Smooth muscle cell (in vitro differentiated cells): ENCODE measurements at regions not wholly inside any gene's neighbourhood (a gene's known extent, or its start where the extent isn't known, plus 50 kb on each side); places are given as distances from the start of the nearest gene placed in this dataset.

Experiments used
- DNase-seq: peaks from one replicate; lab custom pipeline; 2025; ENCODE audit not compliant: unreplicated experiment; lab: John Stamatoyannopoulos, UW
- H2AFZ ChIP-seq: fragments of 200-600 bp; sonication (generic); 2 replicates; pipeline ENCODE4 v1.6.0; 2016; ENCODE audit warnings: antibody characterized with exemption, low read depth, mild to moderate bottlenecking
- H3F3A ChIP-seq: fragments of 200-600 bp; sonication (generic); 2 replicates; pipeline ENCODE4 v1.6.0; 2017; ENCODE audit warnings: antibody characterized with exemption, low read depth
- H3K27ac ChIP-seq: fragments of 200-600 bp; sonication (generic); 2 replicates; pipeline ENCODE4 v1.5.1; 2016; ENCODE audit warnings: low read depth, mild to moderate bottlenecking
- H3K27me3 ChIP-seq: fragments of 200-600 bp; sonication (generic); 2 replicates; pipeline ENCODE4 v1.6.1; 2016; ENCODE audit warnings: low read depth, mild to moderate bottlenecking
- H3K36me3 ChIP-seq: fragments of 200-600 bp; sonication (generic); 2 replicates; pipeline ENCODE4 v1.5.1; 2016; ENCODE audit warnings: low read depth
- H3K4me1 ChIP-seq: fragments of 200-600 bp; sonication (generic); 2 replicates; pipeline ENCODE4 v1.5.1; 2016; ENCODE audit warnings: low read depth
- H3K4me2 ChIP-seq: fragments of 200-600 bp; sonication (generic); 2 replicates; pipeline ENCODE4 v1.6.0; 2016; ENCODE audit warnings: mild to moderate bottlenecking
- H3K4me3 ChIP-seq: fragments of 200-600 bp; sonication (generic); 2 replicates; pipeline ENCODE4 v1.5.1; 2016; ENCODE audit warnings: mild to moderate bottlenecking
- H3K79me2 ChIP-seq: fragments of 200-600 bp; sonication (generic); 2 replicates; pipeline ENCODE4 v1.6.0; 2016; ENCODE audit warnings: low read depth, mild to moderate bottlenecking
- H3K9ac ChIP-seq: fragments of 200-600 bp; sonication (generic); 2 replicates; pipeline ENCODE4 v1.6.0; 2016; ENCODE audit warnings: low read depth
- H3K9me3 ChIP-seq: fragments of 200-600 bp; sonication (generic); replicated peaks from 2 replicates; pipeline ENCODE4 v1.5.1; 2016; ENCODE audit warnings: low read depth
- H4K20me1 ChIP-seq: fragments of 200-600 bp; sonication (generic); 2 replicates; pipeline ENCODE4 v1.6.0; 2016; ENCODE audit warnings: low read depth
- WGBS: methylation state at CpG from one replicate; pipeline ENCODE4 v1.1.7; 2016; ENCODE audit warnings: low lambda C conversion rate; 5-methylcytosine and 5-hydroxymethylcytosine counted together
- TF ChIP-seq, protein P1 (sequence below): fragments of 200-600 bp; sonication (generic); IDR thresholded peaks from 2 replicates; pipeline ENCODE4 v1.5.1; 2017; ENCODE audit warnings: borderline replicate concordance, mild to moderate bottlenecking, antibody characterized with exemption; ENCODE audit not compliant: insufficient read depth, poor library complexity, severe bottlenecking

- H3K4me2 ChIP-seq, result no peak overlapping the region
- H3K4me1 ChIP-seq, result peaks cover 17% of the 10 kb centered on the region
- no peaks in the 10 kb centered on the region for H3K79me2 ChIP-seq
- no peaks in the 10 kb centered on the region for H3K36me3 ChIP-seq
- H3K4me3 ChIP-seq, result no peak overlapping the region
- no peaks in the 10 kb centered on the region for H4K20me1 ChIP-seq
- H3K27ac ChIP-seq, result no peak overlapping the region
- no peaks in the 10 kb centered on the region for H3K9me3 ChIP-seq
- TF ChIP-seq, protein P1, sequence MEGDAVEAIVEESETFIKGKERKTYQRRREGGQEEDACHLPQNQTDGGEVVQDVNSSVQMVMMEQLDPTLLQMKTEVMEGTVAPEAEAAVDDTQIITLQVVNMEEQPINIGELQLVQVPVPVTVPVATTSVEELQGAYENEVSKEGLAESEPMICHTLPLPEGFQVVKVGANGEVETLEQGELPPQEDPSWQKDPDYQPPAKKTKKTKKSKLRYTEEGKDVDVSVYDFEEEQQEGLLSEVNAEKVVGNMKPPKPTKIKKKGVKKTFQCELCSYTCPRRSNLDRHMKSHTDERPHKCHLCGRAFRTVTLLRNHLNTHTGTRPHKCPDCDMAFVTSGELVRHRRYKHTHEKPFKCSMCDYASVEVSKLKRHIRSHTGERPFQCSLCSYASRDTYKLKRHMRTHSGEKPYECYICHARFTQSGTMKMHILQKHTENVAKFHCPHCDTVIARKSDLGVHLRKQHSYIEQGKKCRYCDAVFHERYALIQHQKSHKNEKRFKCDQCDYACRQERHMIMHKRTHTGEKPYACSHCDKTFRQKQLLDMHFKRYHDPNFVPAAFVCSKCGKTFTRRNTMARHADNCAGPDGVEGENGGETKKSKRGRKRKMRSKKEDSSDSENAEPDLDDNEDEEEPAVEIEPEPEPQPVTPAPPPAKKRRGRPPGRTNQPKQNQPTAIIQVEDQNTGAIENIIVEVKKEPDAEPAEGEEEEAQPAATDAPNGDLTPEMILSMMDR, result no peak
- H2AFZ ChIP-seq, result no peak overlapping the region
- no peak for DNase-seq
- peaks cover 5% of the 10 kb centered on the region for H3F3A ChIP-seq
- no peak overlapping the region for H3K9ac ChIP-seq
- H3K27me3 ChIP-seq, result no peaks in the 10 kb centered on the region
- 98% methylated on average over 2 of the region's 2 CpGs for WGBS
These were observed 332.0 kb downstream of the SOX11 start for GRCh38 chr2:6024229-6024628.

DNA sequence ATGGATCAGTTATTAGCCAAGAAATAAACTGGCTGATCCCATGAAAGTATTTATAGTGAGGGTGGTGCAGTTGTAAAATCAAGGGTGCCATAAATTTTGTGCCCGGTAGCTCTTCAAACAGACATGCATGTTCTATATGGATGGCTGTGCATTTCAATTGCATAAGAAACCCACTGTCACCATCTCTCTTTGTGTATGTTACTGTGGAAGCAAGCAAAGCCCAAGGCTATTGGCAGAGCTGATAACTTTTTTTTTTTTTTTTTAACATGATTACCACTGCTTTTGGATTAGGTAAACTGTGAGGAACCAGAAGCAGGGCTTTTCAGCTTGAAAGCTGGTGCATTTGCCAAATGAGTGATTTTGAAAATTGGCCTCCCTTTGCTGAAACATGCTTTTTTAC, 332.6 kb downstream of the SOX11 start:
- no peak overlapping the region for H3K4me3 ChIP-seq
- H3K4me1 ChIP-seq, result peaks cover 17% of the 10 kb centered on the region
- H4K20me1 ChIP-seq, result no peaks in the 10 kb centered on the region
- no peak for DNase-seq
- 67% methylated on average over 1 of the region's 1 CpG for WGBS
- TF ChIP-seq, protein P1, result no peak
- H3K79me2 ChIP-seq, result no peaks in the 10 kb centered on the region
- no peaks in the 10 kb centered on the region for H3K9me3 ChIP-seq
- H3K4me2 ChIP-seq, result no peak overlapping the region
- H3K27me3 ChIP-seq, result no peaks in the 10 kb centered on the region
- no peak overlapping the region for H3K27ac ChIP-seq
- no peaks in the 10 kb centered on the region for H3K36me3 ChIP-seq
- H2AFZ ChIP-seq, result no peak overlapping the region
- no peak overlapping the region for H3K9ac ChIP-seq
- H3F3A ChIP-seq, result peaks cover 5% of the 10 kb centered on the region

DNA sequence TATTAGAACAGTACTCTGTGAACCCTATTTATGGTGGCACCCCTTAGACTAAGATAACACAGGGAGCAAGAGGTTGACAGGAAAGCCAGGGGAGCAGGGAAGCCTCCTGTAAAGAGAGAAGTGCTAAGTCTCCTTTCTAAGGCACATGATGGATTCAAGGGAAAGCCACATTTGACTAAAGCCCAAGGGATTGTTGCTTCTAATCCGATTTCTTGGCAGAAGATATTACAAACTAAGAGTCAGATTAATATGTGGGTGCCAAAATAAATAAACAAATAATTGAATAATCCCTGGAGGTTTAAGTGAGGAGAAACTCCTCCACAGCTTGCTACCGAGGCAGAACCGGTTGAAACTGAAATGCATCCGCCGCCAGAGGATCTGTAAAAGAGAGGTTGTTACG, 333.2 kb downstream of the SOX11 start:
- H4K20me1 ChIP-seq, result no peaks in the 10 kb centered on the region
- TF ChIP-seq, protein P1, result no peak
- no peak overlapping the region for H3K9ac ChIP-seq
- no peaks in the 10 kb centered on the region for H3K79me2 ChIP-seq
- no peak overlapping the region for H3K27ac ChIP-seq
- H2AFZ ChIP-seq, result no peak overlapping the region
- H3K4me3 ChIP-seq, result no peak overlapping the region
- no peaks in the 10 kb centered on the region for H3K27me3 ChIP-seq
- H3K9me3 ChIP-seq, result no peaks in the 10 kb centered on the region
- no peak for DNase-seq
- no peak overlapping the region for H3K4me2 ChIP-seq
- H3K36me3 ChIP-seq, result no peaks in the 10 kb centered on the region
- H3F3A ChIP-seq, result peaks cover 5% of the 10 kb centered on the region
- peaks cover 17% of the 10 kb centered on the region for H3K4me1 ChIP-seq
- WGBS, result 69% methylated on average over 6 of the region's 6 CpGs

- Histone ChIP-seq H3K4me2 (no peak overlapping the region), H2AFZ (no peak overlapping the region), H3K27me3 (no peaks in the 10 kb centered on the region), H3K27ac (no peak overlapping the region), H3K4me3 (no peak overlapping the region), H3K36me3 (no peaks in the 10 kb centered on the region), H3K4me1 (peaks cover 17% of the 10 kb centered on the region), H3K9ac (no peak overlapping the region), H3F3A (peaks cover 10% of the 10 kb centered on the region), H3K79me2 (no peaks in the 10 kb centered on the region), H4K20me1 (no peaks in the 10 kb centered on the region), H3K9me3 (no peaks in the 10 kb centered on the region)
- TF ChIP-seq, protein P1, result no peak
- DNase-seq, result no peak
These were observed 334.9 kb downstream of the SOX11 start for GRCh38 chr2:6027066-6027465.
